ENCODE measurements at regions not wholly inside any gene's neighbourhood (a gene's known extent, or its start where the extent isn't known, plus 50 kb on each side); places are given as distances from the start of the nearest gene placed in this dataset.

- no peak for DNase-seq
Measured at GRCh38 chr5:115372146-115372545, 75.7 kb upstream of the CCDC112 start.

DNA sequence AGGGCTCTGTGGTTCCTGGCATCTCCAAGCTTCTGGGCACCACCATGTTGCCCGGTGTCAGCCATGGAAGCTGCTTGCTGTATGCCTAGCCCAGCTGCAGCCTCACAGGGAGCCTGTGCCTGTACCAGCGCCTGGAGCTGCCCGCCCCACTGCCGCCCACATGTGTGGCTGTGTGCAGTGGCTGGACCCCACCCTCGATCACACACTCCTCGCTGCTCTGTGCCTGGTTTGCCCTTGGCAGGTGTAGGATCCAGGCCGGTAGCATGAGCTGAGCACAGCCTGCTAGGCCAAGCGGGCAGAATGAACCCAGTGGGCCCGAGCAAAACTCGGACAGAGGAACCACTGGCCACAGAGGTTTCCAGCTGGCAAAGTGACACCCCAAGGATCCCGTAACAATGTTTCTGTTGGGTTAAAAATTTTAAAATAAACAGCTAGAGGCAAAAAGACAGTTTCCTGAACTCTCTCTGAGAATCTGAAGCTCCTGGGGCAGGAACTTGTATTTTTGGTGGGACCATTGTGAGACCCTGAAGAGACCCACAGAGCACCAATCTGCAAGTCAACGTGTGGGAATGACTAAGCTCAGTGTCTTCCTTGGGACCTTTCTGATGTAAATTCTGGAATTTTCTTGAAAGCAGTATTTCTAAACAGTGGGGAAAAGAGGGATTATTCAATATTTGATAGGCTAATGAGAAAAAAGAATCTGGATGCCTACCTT, 73.1 kb upstream of the CCDC112 start:
- DNase-seq = no peak

GRCh38 chr5:115366223-115366622, 69.8 kb upstream of the CCDC112 start:
- DNase-seq = no peak

DNA sequence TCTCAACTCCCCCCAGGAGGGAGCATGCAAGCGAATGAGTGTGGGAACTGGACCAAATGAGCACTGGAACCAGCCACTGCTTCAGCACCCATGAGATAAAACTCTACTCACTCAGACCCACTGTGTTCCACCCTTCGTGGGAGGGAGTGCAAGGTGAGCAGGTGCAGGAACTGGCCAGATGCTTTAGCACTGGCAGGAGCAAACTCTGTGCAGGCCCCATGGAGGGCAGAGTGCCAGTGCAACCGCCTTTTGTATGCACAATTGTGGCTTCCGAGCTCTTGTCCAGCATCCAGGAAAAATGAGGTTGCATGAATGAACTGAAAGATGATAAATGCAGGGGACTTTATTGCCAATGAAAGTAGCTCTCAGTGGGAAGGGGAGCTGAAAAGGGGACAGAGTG, 67.4 kb upstream of the CCDC112 start:
- DNase-seq = no peak

DNA sequence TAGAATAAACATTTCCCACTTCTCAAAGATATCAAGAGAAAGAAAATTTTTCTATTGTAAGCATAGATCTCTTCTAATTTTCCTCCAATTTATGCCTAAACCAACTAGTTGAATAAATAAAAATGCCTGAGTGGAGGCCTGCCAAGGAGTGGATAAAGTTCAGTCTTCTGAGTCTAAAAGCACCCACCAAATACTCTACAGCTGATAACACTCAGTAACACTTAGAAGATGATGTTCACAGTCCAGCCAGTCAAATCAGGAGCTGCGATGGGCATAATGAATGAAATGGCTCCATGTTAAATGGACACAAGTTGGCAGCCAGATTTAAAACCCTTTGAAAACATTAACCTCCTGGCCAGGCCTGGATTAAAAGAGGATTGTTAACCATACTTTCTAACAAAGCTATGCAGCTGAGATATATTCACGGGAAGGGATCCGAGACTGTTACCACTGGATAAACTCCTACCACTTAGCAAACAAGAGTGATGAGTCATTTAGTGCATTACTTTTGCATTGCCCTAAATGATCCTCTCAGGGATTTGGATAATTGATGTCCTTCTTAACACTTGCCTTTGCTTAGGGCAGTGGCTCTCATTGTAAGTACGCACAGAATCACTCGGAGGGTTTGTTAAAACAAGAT, 63.7 kb upstream of the CCDC112 start:
- no peak for DNase-seq

DNA sequence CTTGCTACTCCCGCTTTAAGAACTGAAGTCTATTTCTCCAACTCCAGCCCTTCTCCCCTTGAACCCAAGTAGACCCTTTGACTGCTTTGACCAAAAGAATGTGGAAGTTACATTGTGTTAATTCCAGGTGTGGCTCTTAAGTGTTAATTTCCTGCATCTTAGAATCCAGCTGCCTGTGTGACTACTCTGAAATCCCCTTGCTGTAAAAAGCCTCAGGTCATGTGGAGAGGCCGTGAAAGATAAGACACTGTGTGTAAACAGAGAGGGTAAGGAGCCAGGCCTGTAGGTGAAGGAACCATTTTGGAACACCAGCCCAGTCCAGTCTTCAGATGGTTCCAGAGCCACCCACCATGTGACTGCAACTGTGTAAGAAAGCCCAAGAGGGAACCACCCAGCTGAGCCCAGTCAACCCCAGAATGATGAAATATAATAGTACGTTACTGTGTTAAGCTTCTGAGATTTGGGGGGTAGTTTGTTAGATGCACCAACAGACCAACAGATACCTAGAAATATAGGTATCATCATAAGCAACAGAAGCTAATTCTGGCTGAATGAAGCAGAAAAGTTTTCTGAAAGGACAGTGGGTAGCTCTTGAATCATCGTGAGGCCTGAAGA, 59.4 kb upstream of the CCDC112 start:
- no peak for DNase-seq

DNA sequence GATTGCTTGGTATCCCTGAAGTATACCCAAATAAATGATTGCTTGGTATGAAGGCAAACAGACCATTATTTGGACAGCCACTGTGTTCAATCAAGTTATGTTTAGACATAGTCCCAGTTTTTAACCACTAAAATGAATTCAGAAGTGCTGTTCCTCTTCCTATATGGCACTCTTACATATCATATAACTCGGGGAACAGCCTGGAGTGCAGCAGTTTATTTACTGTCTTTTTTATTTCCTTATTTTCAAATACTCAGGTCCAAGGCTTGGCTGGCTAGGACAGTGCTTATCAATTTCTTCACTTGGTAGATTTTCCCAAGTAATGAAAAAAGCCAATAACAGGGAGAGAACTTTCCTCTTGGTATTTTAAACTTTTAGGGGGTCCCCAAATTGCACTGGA, 58.6 kb upstream of the CCDC112 start:
- DNase-seq = no peak

- no peak for DNase-seq
Measured at GRCh38 chr5:115354246-115354645, 57.8 kb upstream of the CCDC112 start.

GRCh38 chr5:115352571-115352970, 56.1 kb upstream of the CCDC112 start:
- no peak for DNase-seq

- no peak for DNase-seq
Measured at GRCh38 chr5:115351356-115352195, 55.1 kb upstream of the CCDC112 start.

- DNase-seq = no peak
Measured at GRCh38 chr5:115350894-115351293, 54.4 kb upstream of the CCDC112 start.

DNA sequence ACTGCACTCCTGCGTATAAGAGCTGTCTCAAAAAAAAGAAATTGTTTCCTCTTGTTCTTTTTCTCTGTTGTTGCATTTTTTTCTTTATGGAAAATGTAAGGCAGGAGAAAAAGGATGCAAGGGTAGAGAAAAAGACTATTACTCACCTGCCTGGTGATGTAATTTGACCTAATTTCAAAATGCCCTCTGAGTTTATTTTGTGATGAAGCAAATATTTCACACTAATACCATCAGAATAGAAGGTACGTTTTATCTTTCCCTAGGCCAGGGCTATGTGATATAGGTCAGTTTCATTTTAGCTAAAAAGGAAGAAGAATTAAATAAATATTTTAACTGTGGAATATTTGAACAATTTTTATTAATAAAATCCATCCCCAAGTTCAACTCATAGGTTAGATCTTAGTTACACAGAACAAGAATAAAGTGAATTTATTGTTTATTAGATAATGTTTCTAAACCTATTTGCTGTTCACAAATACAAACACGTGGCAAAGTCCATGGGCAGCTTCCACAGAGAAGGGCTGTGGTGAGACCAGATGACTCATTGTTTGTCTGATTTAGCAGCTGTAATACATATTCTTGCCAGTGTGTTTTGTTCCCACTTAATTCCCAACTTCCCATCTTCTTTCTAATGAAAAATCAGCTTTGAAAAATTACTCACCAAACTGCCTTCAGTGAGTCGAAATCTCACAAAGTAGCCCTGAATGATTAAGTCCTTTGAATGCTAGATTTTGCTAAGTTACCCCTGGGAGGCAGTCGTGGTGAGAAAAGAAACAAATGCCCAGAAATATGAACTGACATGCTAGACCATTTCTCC, 52.8 kb upstream of the CCDC112 start:
- no peak for DNase-seq

- DNase-seq = no peak
Measured at GRCh38 chr5:115348175-115348574, 51.7 kb upstream of the CCDC112 start.
